Upper lobe of left lung (tissue), 4 donors: ENCODE measurements at regions not wholly inside any gene's neighbourhood (a gene's known extent, or its start where the extent isn't known, plus 50 kb on each side); places are given as distances from the start of the nearest gene placed in this dataset.

Experiments used
- EP300 ChIP-seq, 4 donors: sonication (generic); formaldehyde crosslinking; IDR thresholded peaks; one replicate each; pipeline ENCODE4 v1.5.1; 2017; ENCODE audit warnings: antibody characterized with exemption in 4 of 4, control low read depth in 2 of 4
- POLR2A ChIP-seq, 4 donors: fragments of 450-650 bp; IDR thresholded peaks; one replicate each; pipeline ENCODE4 v1.5.1; 2016 to 2017; ENCODE audit warnings: antibody characterized with exemption in 4 of 4, mild to moderate bottlenecking in 2 of 4
- POLR2AphosphoS5 ChIP-seq, 2 donors: sonication (generic); formaldehyde crosslinking; IDR thresholded peaks; one replicate each; pipeline ENCODE4 v1.5.1; 2017; ENCODE audit warnings: antibody characterized with exemption in 2 of 2
- TF ChIP-seq, protein P1 (sequence below), 6 experiments: fragments of 450-650 bp in 4 of 6; fragments of 200-600 bp in 2 of 6; sonication (generic) in 2 of 6; IDR thresholded peaks; one replicate each; pipeline ENCODE4 v1.5.1; 2016 to 2019; ENCODE audit warnings: antibody characterized with exemption in 6 of 6

DNA sequence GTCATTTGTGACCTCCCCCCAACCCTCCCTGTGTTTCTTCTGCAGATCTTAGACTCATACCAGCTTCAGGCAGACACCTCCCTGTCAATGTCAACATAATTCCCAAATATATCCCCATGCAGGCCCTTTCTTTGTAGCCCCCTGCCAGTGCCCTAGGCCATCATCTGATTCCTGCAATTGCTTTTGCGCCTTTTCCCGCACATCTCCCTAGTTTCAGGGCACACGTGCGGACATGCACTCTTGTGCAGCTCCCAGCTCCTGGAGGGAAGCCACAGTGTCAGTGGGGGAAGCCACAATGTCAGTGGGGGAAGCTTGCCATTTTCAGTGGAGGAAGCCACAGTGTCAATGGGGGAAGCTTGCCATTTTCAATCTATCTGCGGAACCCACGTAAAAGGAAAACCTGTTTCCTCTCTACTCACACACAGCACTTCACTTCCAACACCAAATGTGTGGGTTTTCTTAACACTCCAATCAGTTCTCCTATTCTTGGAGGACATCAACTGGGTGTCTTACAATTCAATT, 256.4 kb downstream of the ACKR3 start:
- TF ChIP-seq, protein P1, sequence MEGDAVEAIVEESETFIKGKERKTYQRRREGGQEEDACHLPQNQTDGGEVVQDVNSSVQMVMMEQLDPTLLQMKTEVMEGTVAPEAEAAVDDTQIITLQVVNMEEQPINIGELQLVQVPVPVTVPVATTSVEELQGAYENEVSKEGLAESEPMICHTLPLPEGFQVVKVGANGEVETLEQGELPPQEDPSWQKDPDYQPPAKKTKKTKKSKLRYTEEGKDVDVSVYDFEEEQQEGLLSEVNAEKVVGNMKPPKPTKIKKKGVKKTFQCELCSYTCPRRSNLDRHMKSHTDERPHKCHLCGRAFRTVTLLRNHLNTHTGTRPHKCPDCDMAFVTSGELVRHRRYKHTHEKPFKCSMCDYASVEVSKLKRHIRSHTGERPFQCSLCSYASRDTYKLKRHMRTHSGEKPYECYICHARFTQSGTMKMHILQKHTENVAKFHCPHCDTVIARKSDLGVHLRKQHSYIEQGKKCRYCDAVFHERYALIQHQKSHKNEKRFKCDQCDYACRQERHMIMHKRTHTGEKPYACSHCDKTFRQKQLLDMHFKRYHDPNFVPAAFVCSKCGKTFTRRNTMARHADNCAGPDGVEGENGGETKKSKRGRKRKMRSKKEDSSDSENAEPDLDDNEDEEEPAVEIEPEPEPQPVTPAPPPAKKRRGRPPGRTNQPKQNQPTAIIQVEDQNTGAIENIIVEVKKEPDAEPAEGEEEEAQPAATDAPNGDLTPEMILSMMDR (IDR thresholded peaks at IDR 0.05): no peak
- TF ChIP-seq POLR2A (IDR thresholded peaks at IDR 0.05): no peak
- TF ChIP-seq POLR2AphosphoS5 (IDR thresholded peaks at IDR 0.05): no peak
- no peak for TF ChIP-seq EP300 (IDR thresholded peaks at IDR 0.05)
